Astrocyte of the spinal cord (primary cell): ENCODE measurements at regions not wholly inside any gene's neighbourhood (a gene's known extent, or its start where the extent isn't known, plus 50 kb on each side); places are given as distances from the start of the nearest gene placed in this dataset.

ENCODE experiments used
- DNase-seq: peaks from one replicate; pipeline ENCODE4 v3.0.0; 2011; ENCODE audit warnings: low read depth, low spot score
- H3K4me3 ChIP-seq: 2 replicates; pipeline ENCODE4 v1.5.1; 2011; ENCODE audit warnings: low read depth, mild to moderate bottlenecking, low read length, moderate library complexity
- CTCF ChIP-seq: IDR thresholded peaks from 2 replicates; pipeline ENCODE4 v1.5.1; 2012; ENCODE audit warnings: low read depth, mild to moderate bottlenecking, low read length, inconsistent platforms
- in situ Hi-C: cut with HindIII; loops from 2 replicates; pipeline ENCODE4 v1.10.0; 2017; ENCODE audit warnings: low sequenced_read_pairs

DNA sequence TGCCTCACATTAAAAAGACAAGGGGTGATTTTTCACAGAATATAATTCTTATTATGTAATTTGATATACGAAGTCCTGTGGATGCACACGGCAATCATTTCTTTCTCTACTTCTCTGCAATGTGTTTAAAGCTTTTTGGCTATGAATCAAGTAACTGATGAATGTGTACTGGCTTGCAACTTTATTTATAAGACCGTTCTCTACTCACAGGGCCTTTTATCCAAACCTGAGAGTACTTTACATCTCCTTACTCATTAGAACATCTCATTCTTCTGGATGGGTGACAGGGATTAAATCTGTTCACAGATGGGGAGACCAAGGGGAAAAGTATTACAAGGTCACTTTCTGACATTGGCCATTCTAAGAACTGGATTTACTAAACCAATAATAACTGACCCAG is 215.8 kb upstream of the DIO2 start:
- no peak for TF ChIP-seq CTCF
- in situ Hi-C loops, result no loop called here
- no peak overlapping the region for H3K4me3 ChIP-seq
- peak; percentile 43 for DNase-seq

GRCh38 chr14:80426683-80427082 is 215.4 kb upstream of the DIO2 start:
- in situ Hi-C loops, result no loop called here
- no peak overlapping the region for H3K4me3 ChIP-seq
- peak; percentile 23 for DNase-seq
- TF ChIP-seq CTCF, result no peak

- peak; percentile 88 for DNase-seq
- in situ Hi-C loops, result no loop called here
- TF ChIP-seq CTCF, result no peak
- H3K4me3 ChIP-seq, result no peak overlapping the region
Measured at GRCh38 chr14:80425686-80426085, 214.4 kb upstream of the DIO2 start.

DNA sequence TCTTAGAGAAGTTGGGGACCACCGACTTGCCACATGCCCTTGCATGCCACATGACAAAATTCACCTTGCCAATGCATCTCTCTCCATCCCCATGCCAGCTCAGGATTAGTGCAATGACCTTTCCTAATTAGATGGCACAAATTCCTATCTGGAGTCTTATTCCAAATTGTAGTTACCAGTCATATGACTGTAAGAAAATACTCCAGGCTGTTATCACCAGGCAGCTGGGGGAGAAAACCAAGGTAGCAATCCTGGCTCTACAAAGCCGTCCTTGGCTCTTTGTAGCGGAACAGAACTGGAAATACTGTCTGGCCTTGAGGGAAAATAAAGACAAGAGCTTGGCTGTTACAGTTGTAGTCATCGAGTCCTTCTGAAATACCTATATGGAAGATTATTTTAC is 208.5 kb upstream of the DIO2 start:
- DNase-seq, result peak; percentile 4
- in situ Hi-C loops, result no loop called here
- H3K4me3 ChIP-seq, result no peak overlapping the region
- no peak for TF ChIP-seq CTCF

DNA sequence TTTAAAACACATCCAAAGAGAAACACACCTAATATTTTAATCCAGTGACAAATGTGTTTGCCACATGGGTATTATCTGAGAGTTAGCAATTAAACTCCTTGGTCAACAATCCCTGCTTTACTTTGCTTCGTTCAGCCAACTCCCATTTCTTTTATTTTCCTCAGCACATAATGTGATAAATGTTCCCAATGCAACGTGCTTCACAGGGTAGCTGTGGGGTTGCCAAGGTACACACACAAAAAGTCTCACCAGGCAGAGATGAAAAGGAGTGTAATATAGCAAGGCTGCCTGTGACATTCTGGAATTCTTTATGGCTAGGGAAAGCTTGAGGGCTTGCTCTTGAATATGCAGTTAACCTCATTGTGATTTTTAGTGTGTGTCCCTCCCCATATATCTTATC is 208.0 kb upstream of the DIO2 start:
- no peak for TF ChIP-seq CTCF
- in situ Hi-C loops, result no loop called here
- no peak overlapping the region for H3K4me3 ChIP-seq
- DNase-seq, result peak; percentile 71

GRCh38 chr14:80415636-80416035 is 204.3 kb upstream of the DIO2 start:
- in situ Hi-C loops, result no loop called here
- no peak for TF ChIP-seq CTCF
- no peak for DNase-seq
- H3K4me3 ChIP-seq, result no peak overlapping the region

DNA sequence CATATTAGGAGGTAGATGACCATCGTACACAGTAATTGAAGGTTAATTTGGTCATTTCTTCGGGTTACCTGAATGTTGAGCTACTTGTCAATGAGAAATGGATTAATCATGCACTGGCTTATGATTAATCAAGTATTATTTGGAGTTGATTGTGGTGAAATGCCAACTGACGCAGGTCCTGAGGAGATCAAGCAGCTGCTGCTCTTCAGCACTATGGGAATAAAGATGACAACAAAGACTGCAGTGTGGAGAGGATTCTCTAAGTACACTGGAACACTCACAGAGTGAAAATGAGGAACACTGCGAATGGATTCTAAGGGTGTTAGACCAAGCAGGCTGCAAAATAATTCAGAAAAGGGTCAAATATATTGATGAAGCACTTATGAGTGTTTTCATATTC is 202.8 kb upstream of the DIO2 start:
- DNase-seq, result no peak

More for the DNA sequence above, 202.8 kb upstream of the DIO2 start:
- TF ChIP-seq CTCF, result no peak
- H3K4me3 ChIP-seq, result no peak overlapping the region
- in situ Hi-C loops, result no loop called here
